ENCODE measurements at regions not wholly inside any gene's neighbourhood (a gene's known extent, or its start where the extent isn't known, plus 50 kb on each side); places are given as distances from the start of the nearest gene placed in this dataset.
A peak's percentile ranks its signal among the peaks of the same experiment; 100 is the strongest.

DNA sequence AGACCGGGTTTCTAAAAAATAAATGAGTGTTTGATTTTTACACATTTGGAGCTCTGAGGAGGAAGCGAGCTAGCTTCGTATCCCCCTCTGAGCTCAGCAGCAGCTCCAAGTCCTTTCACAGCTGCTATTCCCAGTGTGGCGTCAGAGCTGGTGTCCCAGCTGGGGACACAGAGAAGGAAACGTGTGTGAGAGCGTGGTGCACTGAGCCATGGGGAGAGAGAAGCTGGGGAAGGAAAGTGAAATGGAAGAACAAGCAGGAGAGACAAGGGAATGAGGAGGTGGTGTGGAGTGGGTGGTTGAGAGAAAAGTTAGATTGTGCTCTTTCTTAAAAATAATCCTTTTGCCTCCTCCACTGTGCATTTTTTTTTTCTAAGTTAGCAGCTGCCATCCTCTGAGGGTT lies 79.5 kb upstream of the SLC4A4 start:
- intact Hi-C loops (cut with DNase I): loop anchor here in 1 of 10 donors (5.0 kb wide), 1 partner anchor 72 kb away; no protein-coding TSS in a partner anchor
- ATAC-seq: peak in 3 of 4 donors; percentile 50 to 66 (median 60)

GRCh38 chr4:71259911-71260331 lies 78.9 kb upstream of the SLC4A4 start:
- peak; percentile 9 to 70 (median 48) for ATAC-seq
- peak in 1 of 5 donors; percentile 21 for DNase-seq
- intact Hi-C loops (cut with DNase I): loop anchor here in 1 of 10 donors (5.0 kb wide), 1 partner anchor 73 kb away; no protein-coding TSS in a partner anchor
- no peaks in the 10 kb centered on the region for H3K27me3 ChIP-seq
- no peak for TF ChIP-seq POLR2A (IDR thresholded peaks at IDR 0.05)
- TF ChIP-seq, protein P1, sequence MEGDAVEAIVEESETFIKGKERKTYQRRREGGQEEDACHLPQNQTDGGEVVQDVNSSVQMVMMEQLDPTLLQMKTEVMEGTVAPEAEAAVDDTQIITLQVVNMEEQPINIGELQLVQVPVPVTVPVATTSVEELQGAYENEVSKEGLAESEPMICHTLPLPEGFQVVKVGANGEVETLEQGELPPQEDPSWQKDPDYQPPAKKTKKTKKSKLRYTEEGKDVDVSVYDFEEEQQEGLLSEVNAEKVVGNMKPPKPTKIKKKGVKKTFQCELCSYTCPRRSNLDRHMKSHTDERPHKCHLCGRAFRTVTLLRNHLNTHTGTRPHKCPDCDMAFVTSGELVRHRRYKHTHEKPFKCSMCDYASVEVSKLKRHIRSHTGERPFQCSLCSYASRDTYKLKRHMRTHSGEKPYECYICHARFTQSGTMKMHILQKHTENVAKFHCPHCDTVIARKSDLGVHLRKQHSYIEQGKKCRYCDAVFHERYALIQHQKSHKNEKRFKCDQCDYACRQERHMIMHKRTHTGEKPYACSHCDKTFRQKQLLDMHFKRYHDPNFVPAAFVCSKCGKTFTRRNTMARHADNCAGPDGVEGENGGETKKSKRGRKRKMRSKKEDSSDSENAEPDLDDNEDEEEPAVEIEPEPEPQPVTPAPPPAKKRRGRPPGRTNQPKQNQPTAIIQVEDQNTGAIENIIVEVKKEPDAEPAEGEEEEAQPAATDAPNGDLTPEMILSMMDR (IDR thresholded peaks at IDR 0.05): no peak
- H3K4me1 ChIP-seq: peaks cover 0 to 58% (median 32%) of the 10 kb centered on the region in 12 donors
- no peak overlapping the region for H3K4me3 ChIP-seq
- 45 to 62% (median 52%) methylated on average over 3 of the region's 3 CpGs for WGBS, 4 donors
- peaks cover 0 to 4% (median 0%) of the 10 kb centered on the region in 9 donors for H3K36me3 ChIP-seq
- H3K27ac ChIP-seq: peak overlapping the region in 11 of 12 donors; percentile 23 to 90 (median 83)
- no peaks in the 10 kb centered on the region for H3K9me3 ChIP-seq

More for the DNA sequence above, 79.5 kb upstream of the SLC4A4 start:
- Histone ChIP-seq H3K36me3 (peaks cover 0 to 4% (median 0%) of the 10 kb centered on the region in 9 donors), H3K27me3 (no peaks in the 10 kb centered on the region), H3K27ac (peak overlapping the region in 11 of 12 donors; percentile 22 to 90 (median 83)), H3K4me1 (peaks cover 0 to 64% (median 37%) of the 10 kb centered on the region in 12 donors), H3K4me3 (no peak overlapping the region), H3K9me3 (no peaks in the 10 kb centered on the region)
- 48 to 56% (median 55%) methylated on average over 6 of the region's 6 CpGs for WGBS, 4 donors
- DNase-seq: peak in 2 of 5 donors; percentile 52 to 56
- TF ChIP-seq, protein P1 (IDR thresholded peaks at IDR 0.05): no peak
- no peak for TF ChIP-seq POLR2A (IDR thresholded peaks at IDR 0.05)

DNA sequence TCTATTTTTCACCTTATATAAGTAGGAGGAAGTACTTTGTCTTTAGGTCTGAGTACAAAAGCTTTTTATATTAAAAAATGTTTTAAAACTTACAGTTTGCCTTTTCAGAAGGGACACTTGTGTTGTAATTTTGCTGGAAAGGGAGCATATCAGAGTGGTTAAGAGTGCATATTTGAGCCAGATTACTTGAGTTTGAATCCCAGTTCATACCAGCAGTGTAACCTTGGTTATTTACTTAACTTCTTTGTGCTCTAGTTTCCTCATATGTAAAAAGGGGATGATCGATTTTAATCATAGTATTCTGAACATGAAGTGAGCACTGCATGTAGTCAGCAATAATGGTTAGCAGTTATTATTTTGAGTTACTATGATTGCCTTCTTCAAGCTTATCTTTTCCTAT lies 78.3 kb upstream of the SLC4A4 start:
- WGBS, 4 donors: 63 to 74% (median 69%) methylated on average over 1 of the region's 1 CpG
- intact Hi-C loops (cut with DNase I): no loop called here
- Histone ChIP-seq H3K27ac (peak overlapping the region; percentile 64 to 90 (median 82)), H3K27me3 (no peaks in the 10 kb centered on the region), H3K36me3 (peaks cover 0 to 1% (median 0%) of the 10 kb centered on the region in 9 donors), H3K4me3 (no peak overlapping the region), H3K4me1 (peaks cover 0 to 55% (median 32%) of the 10 kb centered on the region in 12 donors), H3K9me3 (no peaks in the 10 kb centered on the region)
- no peak for TF ChIP-seq POLR2A (IDR thresholded peaks at IDR 0.05)
- TF ChIP-seq, protein P1 (IDR thresholded peaks at IDR 0.05): no peak
- DNase-seq (no peak), ATAC-seq (peak in 1 of 4 donors; percentile 20)

DNA sequence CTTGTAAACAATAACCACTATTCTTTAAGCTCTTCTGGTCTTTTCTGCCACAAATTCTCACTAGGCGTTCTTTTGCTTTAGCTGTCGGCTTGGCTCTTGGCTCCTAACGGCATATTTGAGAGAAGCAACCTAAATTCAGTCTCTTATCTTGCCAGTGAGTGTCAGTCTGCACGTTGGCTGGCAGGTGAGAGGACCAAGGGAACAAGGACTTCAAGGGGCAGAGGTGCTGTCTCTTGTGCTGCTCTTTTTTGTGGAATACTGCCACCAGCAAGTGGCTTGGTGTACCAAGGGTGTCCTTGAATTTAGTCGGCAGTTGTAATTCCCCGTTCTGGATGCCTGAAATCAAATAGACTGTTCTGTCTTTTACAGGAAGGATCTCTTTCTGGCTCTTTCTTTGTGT lies 77.8 kb upstream of the SLC4A4 start:
- Histone ChIP-seq H3K27me3 (no peaks in the 10 kb centered on the region), H3K4me1 (peaks cover 0 to 53% (median 33%) of the 10 kb centered on the region in 12 donors), H3K36me3 (no peaks in the 10 kb centered on the region), H3K9me3 (no peaks in the 10 kb centered on the region), H3K4me3 (peak overlapping the region in 1 of 12 donors; percentile 8), H3K27ac (peak overlapping the region; percentile 64 to 90 (median 82))
- TF ChIP-seq POLR2A (IDR thresholded peaks at IDR 0.05): no peak
- TF ChIP-seq, protein P1 (IDR thresholded peaks at IDR 0.05): no peak
- 39 to 51% (median 43%) methylated on average over 6 of the region's 6 CpGs for WGBS, 4 donors
- ATAC-seq (peak; percentile 49 to 71 (median 70)), DNase-seq (peak in 4 of 5 donors; percentile 28 to 45 (median 38))
- intact Hi-C loops (cut with DNase I): no loop called here
